ENCODE measurements at regions not wholly inside any gene's neighbourhood (a gene's known extent, or its start where the extent isn't known, plus 50 kb on each side); places are given as distances from the start of the nearest gene placed in this dataset.

GRCh38 chr2:122077771-122078170, 322.3 kb downstream of the TSN start:
- TF ChIP-seq, protein P1, sequence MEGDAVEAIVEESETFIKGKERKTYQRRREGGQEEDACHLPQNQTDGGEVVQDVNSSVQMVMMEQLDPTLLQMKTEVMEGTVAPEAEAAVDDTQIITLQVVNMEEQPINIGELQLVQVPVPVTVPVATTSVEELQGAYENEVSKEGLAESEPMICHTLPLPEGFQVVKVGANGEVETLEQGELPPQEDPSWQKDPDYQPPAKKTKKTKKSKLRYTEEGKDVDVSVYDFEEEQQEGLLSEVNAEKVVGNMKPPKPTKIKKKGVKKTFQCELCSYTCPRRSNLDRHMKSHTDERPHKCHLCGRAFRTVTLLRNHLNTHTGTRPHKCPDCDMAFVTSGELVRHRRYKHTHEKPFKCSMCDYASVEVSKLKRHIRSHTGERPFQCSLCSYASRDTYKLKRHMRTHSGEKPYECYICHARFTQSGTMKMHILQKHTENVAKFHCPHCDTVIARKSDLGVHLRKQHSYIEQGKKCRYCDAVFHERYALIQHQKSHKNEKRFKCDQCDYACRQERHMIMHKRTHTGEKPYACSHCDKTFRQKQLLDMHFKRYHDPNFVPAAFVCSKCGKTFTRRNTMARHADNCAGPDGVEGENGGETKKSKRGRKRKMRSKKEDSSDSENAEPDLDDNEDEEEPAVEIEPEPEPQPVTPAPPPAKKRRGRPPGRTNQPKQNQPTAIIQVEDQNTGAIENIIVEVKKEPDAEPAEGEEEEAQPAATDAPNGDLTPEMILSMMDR (IDR thresholded peaks at IDR 0.05; ENCODE audit: low read depth, low read length), result no peak
- no peaks in the 10 kb centered on the region for H3K9me3 ChIP-seq (ENCODE audit: control insufficient read depth, insufficient read depth, low read length)
- CTCF ChIA-PET, result interaction anchor here (0.7 kb wide), 1 partner anchor 36 kb away, joined by 4 read pairs; no protein-coding TSS in a partner anchor
- H3K27ac ChIP-seq (ENCODE audit: low read depth, low read length), result no peak overlapping the region
- POLR2A ChIA-PET, result no interaction called here
- no peak overlapping the region for H3K4me3 ChIP-seq (ENCODE audit: low read depth, low read length)
- no peak for DNase-seq (ENCODE audit: low read depth, low spot score)
- H3K27me3 ChIP-seq (ENCODE audit: control insufficient read depth, insufficient read depth, low read length), result no peaks in the 10 kb centered on the region

DNA sequence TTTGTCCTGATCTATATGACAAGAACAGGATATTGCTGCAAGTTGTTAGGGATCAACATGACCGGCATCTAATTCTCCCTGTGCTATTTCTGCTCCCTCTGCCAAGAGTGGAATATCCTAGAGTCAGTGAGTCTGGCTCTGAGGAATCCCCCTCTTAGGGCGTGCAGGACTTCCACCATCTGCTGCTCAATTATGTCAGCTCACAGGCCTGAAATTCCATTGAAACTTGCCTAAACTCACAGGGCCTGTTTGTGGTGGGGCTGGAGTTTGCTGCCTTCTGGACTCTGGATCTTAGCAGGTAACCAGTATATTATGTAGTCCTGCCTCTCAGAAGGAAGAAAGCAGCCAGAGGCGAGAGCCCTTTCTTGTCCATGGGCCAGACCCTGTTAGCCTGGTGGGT, 323.0 kb downstream of the TSN start:
- POLR2A ChIA-PET, result no interaction called here
- TF ChIP-seq, protein P1 (IDR thresholded peaks at IDR 0.05; ENCODE audit: low read depth, low read length), result no peak
- H3K4me3 ChIP-seq (ENCODE audit: low read depth, low read length), result no peak overlapping the region
- no peak overlapping the region for H3K27ac ChIP-seq (ENCODE audit: low read depth, low read length)
- no peaks in the 10 kb centered on the region for H3K9me3 ChIP-seq (ENCODE audit: control insufficient read depth, insufficient read depth, low read length)
- DNase-seq (ENCODE audit: low read depth, low spot score), result no peak
- CTCF ChIA-PET, result no interaction called here
- H3K27me3 ChIP-seq (ENCODE audit: control insufficient read depth, insufficient read depth, low read length), result no peaks in the 10 kb centered on the region

- no peak overlapping the region for H3K27ac ChIP-seq (ENCODE audit: low read depth, low read length)
- ChIA-PET POLR2A (no interaction called here), CTCF (no interaction called here)
- H3K4me3 ChIP-seq (ENCODE audit: low read depth, low read length), result no peak overlapping the region
- H3K9me3 ChIP-seq (ENCODE audit: control insufficient read depth, insufficient read depth, low read length), result no peaks in the 10 kb centered on the region
- no peaks in the 10 kb centered on the region for H3K27me3 ChIP-seq (ENCODE audit: control insufficient read depth, insufficient read depth, low read length)
- TF ChIP-seq, protein P1 (IDR thresholded peaks at IDR 0.05; ENCODE audit: low read depth, low read length), result no peak
- no peak for DNase-seq (ENCODE audit: low read depth, low spot score)
Observed at GRCh38 chr2:122079844-122080243, 324.4 kb downstream of the TSN start.

DNA sequence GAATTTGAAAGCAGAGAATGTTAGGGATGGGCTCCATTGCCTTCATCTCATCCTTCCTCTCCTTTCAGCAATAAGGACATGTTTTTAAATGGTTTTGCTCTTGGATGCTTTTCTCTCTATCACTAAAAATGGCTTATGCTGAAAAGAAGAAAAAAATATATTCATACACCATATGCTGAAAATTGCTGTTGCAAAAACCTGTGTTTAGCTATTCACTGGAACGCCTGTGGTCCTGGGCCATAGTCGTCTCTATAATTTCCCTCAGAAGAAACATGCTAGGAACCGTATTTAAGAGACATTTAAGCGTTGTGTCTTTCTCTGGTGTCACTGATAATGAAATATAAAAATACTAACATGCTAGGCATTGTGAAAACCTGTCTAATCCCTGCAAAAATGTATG, 324.9 kb downstream of the TSN start:
- ChIA-PET POLR2A (no interaction called here), CTCF (no interaction called here)
- H3K27me3 ChIP-seq (ENCODE audit: control insufficient read depth, insufficient read depth, low read length), result no peaks in the 10 kb centered on the region
- no peak overlapping the region for H3K27ac ChIP-seq (ENCODE audit: low read depth, low read length)
- TF ChIP-seq, protein P1 (IDR thresholded peaks at IDR 0.05; ENCODE audit: low read depth, low read length), result no peak
- no peak overlapping the region for H3K4me3 ChIP-seq (ENCODE audit: low read depth, low read length)
- no peaks in the 10 kb centered on the region for H3K9me3 ChIP-seq (ENCODE audit: control insufficient read depth, insufficient read depth, low read length)
- no peak for DNase-seq (ENCODE audit: low read depth, low spot score)

DNA sequence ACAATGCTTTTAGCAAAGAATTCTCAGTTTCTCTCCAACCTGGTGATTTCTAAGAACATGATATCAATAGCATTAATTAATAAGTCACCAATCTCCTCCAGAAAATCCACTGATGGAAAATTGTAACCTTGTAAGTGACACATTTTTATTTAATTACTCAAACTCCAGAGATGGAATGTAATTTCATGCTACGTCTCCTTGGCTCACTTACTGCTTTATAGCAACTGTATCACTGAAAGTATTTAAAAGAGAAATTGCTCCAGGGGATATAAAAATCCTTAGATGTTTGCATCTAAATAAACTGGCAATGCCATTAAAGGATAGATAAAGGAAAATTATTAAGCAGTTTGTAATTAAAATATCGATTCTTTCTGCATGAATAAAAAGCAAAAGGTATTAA, 325.4 kb downstream of the TSN start:
- DNase-seq (ENCODE audit: low read depth, low spot score), result no peak
- Histone ChIP-seq H3K27me3 (ENCODE audit: control insufficient read depth, insufficient read depth, low read length) (no peaks in the 10 kb centered on the region), H3K4me3 (ENCODE audit: low read depth, low read length) (no peak overlapping the region), H3K27ac (ENCODE audit: low read depth, low read length) (no peak overlapping the region), H3K9me3 (ENCODE audit: control insufficient read depth, insufficient read depth, low read length) (no peaks in the 10 kb centered on the region)
- ChIA-PET POLR2A (no interaction called here), CTCF (no interaction called here)
- TF ChIP-seq, protein P1 (IDR thresholded peaks at IDR 0.05; ENCODE audit: low read depth, low read length), result no peak
